ENCODE measurements at regions not wholly inside any gene's neighbourhood (a gene's known extent, or its start where the extent isn't known, plus 50 kb on each side); places are given as distances from the start of the nearest gene placed in this dataset.
A peak's percentile ranks its signal among the peaks of the same experiment; 100 is the strongest.
"Not testable (repeated sequence)": the region's sequence is repeated elsewhere in the genome, so short reads cannot be mapped to it uniquely, and the experiment has no call there.

DNA sequence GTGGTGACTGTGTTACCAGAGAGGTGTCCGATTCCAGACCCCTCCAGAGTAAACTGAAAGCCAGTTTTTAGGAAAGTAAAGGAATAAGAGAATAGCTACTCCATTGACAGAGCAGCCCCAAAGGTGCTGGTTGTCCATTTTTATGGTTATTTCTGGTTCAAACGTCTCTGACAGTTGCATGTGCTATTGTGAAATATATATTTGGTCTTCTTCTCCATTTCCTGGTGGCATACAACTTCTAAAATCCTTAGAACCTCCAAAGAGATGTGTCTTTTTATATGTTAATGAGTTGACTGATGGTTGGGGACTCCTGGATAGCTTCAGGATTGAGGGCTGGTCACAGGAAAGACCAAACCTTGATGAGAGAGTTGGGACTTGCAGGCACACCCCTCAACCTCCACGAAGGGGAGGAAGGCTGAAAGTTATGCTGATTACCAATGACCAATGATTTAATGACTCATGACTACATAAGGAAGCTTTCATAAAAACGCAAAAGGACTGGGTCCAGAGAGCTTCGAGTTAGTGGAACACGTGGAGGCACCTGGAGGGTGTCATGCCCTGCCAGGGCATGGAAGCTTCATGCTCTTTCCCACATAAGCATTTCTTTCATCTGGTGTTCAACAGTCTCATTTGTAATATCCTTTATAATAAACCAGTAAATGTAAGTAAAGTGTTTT, 100.7 kb downstream of the SLC16A1 start:
- no peak for ATAC-seq
- DNase-seq = no peak
- intact Hi-C loops (cut with DNase I) = no loop called here

- ATAC-seq; intact Hi-C loops (cut with DNase I); DNase-seq: not testable (repeated sequence)
Measured at GRCh38 chr1:112854368-112854984, 101.5 kb downstream of the SLC16A1 start.

DNA sequence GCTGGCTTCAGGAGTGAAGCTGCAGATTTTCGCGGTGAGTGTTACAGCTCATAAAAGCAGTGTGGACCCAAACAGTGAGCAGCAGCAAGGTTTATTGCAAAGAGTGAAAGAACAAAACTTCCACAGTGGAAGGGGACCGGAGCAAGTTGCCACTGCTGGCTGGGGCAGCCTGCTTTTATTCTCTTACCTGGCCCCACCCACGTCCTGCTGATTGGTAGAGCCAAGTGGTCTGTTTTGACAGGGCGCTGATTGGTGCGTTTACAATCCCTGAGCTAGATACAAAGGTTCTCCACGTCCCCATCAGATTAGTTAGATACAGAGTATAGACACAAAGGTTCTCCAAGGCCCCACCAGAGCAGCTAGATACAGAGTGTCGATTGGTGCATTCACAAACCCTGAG, 102.1 kb downstream of the SLC16A1 start:
- ATAC-seq; intact Hi-C loops (cut with DNase I); DNase-seq: not testable (repeated sequence)

DNA sequence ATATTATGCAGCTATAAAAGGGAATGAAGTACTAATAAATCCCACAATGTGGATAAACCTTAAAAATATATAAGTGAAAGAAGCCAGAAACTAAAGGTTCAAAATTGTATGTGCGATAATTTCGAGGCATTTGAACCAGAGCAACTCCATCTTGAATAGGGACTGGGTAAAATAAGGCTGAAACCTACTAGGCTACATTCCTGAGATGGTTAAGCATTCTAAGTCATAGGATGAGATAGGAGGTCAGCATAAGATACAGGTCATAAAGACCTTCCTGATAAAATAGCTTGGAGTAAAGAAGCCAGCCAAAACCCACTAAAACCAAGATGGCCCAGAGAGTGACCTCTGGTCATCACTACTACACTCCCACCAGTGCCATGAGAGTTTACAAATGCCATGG, 103.1 kb downstream of the SLC16A1 start:
- no peak for ATAC-seq

DNA sequence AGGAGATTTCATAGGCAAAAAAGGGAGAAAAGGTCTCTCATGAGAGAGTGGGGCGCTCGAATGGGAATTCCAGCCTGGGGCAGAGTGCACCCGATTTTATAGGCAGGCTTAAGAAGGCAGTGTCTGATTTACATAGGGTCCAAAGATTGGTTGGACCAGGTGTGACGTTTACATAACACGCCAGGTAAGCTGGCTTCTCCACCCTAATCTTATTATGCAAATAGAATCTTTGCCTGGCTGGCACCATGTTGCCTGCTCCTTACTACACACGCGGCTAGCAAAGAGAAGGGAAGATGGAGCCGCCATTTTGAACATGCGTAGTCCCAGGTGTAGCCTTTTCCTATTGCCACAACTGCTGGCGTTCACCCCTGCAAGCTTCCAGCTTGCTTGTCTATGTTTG, 103.7 kb downstream of the SLC16A1 start:
- ATAC-seq (no peak), DNase-seq (no peak)
- intact Hi-C loops (cut with DNase I) = no loop called here

More for the DNA sequence above, 103.1 kb downstream of the SLC16A1 start:
- intact Hi-C loops (cut with DNase I) = no loop called here
- DNase-seq = no peak

DNA sequence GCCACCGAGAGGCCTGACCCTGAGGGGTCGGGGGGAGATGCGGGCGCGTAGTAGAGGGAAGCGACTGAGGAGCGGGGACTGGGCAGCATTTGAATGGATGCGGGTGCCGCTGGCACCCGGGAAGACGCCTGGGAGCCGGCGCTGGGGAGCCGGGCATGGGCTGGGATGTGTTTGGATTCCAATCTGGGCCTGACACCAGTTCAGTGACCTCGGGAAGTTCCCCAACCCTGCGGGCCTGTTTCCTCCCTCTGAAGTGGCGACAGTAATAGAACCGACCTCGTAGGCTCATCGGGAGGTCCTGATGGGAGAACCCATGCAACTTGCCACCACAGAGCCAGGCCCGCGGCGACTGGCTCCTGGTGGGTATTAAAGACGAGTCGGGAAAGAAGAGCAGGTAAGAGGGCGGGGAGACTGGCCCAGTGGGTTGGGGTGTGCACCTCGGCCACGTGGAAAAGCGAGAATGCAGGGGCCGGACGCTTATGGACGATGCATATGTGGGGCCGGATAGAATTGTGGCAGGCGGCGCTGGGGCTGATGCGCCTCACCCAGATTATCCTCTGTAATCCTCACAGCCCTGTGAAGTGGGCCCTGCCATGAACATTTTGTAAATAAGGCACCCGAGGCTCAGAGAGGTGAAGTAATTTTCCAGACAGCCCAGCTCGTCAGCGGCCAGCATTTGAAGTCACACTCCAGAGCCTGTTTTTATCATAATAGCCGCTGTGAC, 105.8 kb downstream of the SLC16A1 start:
- ATAC-seq (peak; percentile 18 to 50), DNase-seq (no peak)
- intact Hi-C loops (cut with DNase I) = no loop called here

DNA sequence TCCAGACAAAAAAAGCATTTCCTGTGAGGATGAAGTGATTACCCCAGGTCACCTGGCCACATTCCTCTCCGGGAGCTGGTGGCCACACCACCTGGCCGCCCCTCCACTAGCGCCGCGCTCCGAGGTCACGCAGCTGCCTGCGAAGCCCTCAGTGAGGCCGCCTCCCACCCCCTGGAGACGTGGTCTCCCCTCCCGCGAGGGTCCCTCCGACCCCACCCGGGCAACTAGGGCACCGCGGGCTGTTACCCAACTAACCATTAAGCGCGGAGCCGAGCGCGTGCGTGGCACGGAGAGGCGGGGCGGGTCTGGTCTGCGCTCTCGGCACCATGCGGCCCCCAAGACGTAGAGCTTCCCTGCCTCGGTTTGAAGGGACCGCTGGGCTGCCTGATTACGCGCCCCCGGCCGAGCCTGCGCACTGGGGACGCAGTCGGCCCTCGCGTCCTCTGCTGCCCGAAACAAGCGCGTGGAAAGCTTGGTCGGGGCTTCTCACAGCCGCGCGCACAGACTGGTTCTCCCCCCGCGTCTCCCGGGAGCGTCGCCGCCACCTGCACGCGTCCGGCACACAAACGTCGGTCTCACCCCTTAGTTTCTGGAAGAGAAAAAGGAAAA, 106.5 kb downstream of the SLC16A1 start:
- intact Hi-C loops (cut with DNase I) = no loop called here
- DNase-seq = no peak
- peak; percentile 70 to 72 for ATAC-seq

- ATAC-seq = peak in 1 of 2 donors; percentile 72
- intact Hi-C loops (cut with DNase I) = no loop called here
- no peak for DNase-seq
Measured at GRCh38 chr1:112841825-112842224, 114.2 kb downstream of the SLC16A1 start.

GRCh38 chr1:112840631-112841624, 115.1 kb downstream of the SLC16A1 start:
- DNase-seq (no peak), ATAC-seq (peak in 1 of 2 donors; percentile 40)
- intact Hi-C loops (cut with DNase I) = no loop called here

DNA sequence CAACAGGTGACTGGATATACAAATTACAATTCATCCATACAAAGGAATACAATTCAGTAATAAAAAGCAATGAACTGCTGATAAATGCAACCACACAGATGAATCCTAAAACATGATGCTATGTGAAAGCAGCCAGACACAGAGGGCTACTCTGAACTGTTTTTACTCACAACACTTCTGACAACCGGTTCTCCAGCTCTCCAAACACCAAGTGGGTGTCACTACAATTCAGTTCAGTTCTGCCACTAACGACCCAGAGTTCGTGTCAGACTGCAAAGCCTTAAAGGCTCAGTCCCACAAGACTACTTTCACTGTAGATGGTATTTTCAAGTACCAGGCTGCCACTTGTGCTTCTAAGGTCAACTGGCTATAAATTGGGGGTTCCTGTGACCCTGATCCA, 119.4 kb downstream of the SLC16A1 start:
- intact Hi-C loops (cut with DNase I) = no loop called here
- DNase-seq (no peak), ATAC-seq (no peak)

DNA sequence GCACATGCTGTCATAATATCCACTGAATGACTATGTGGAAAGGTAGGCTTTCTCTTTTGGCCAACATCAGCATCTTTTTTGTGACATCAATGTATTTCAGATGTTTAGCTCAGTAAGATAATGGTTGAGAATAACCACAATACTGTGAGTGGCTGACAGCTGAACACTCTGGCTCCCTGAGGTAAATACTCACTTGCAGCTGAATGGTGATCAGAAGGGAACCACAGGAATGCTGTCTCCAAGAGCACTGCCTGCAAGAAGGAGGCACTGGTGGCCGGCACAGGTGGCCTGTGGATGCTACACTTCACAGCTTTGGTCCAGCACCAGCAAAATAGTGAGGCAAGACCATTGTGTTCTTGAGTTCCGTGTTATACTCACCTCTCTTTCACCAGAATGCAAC, 118.7 kb upstream of the PPM1J start:
- intact Hi-C loops (cut with DNase I) = no loop called here
- DNase-seq (no peak), ATAC-seq (no peak)

DNA sequence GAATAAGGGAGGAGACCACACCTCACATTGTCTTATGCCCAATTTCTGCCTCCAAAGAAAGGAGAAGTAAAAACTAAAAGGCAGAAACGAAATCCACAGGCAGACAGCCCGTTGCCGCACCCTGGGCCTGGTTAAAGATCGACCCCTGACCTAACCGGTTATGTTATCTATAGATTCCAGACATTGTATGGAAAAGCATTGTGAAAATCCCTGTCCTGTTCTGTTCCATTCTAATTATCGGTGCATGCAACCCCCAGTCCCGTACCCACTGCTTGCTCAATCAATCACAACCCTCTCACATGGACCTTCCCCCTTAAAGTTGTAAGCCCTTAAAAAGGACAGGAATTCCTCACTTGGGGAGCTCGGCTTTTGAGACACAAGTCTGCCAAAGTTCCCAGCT, 117.1 kb upstream of the PPM1J start:
- ATAC-seq; intact Hi-C loops (cut with DNase I); DNase-seq: not testable (repeated sequence)

GRCh38 chr1:112829691-112830090, 114.6 kb upstream of the PPM1J start:
- ATAC-seq; DNase-seq; intact Hi-C loops (cut with DNase I): not testable (repeated sequence)

DNA sequence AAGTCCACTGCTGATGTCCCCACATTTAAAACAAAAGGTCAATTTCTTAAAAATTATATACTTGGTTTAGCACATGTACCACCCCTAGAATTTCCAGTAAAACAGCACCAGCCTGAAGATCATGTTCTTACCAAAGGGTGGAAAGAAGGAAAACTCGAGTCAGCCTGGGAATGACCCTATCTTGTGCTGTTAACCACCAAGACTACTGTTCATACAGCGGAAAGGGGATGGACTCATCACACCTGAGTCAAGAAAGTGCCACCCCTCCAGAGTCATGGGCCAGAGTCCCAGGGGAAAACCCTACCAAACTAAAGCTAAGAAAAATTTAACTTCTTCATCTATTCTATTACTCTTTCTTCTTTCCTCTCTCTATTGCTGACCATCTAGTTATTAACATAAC, 113.6 kb upstream of the PPM1J start:
- intact Hi-C loops (cut with DNase I) = no loop called here
- no peak for ATAC-seq
- DNase-seq = no peak

DNA sequence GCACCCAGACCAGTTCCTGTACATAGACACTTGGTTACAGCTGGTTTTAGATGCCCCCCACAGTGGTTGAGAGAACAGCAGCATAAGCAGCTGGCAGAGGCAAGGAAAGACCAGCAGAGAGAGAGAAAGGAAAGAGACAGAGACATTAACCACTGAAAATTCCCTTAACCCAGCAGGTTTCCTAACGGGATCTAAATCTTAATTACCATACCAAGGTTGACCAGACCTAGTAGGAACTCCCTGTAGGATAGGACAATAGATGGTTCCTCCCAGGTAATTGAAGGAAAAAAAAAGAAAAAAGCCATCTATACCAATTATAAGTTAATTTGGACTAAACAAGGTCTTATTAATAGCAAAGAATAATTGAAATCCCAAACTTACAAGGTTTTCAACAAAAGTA, 112.3 kb upstream of the PPM1J start:
- intact Hi-C loops (cut with DNase I); DNase-seq; ATAC-seq: not testable (repeated sequence)

DNA sequence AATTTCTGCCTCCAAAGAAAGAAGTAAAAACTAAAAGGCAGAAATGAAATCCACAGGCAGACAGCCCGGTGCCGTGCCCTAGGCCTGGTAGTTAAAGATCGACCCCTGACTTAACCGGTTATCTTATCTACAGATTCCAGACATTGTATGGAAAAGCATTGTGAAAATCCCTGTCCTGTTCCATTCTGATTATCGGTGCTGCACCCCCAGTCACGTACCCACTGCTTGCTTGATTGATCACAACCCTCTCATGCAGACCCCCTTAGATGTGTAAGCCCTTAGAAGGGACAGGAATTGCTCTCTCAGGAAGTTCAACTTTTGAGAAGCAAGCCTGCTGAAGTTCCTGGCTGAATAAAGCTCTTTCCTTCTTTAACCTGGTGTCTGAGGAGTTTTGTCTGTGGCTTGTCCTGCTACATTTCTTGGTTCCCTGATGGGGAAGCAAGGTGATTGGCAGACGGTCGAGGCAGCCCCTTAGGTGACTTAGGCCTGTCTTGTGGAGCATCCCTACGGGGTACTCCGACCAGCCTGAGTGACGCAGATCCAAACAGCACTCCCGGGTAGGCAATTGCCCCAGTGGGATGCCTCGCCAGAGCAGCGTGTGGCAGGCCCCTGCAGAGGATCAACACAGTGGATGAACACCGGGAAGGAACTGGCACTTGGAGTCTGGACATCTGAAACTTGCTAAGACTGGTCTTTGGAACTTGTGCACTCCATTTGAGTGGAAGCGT, 111.2 kb upstream of the PPM1J start:
- ATAC-seq (no peak), DNase-seq (no peak)
- intact Hi-C loops (cut with DNase I) = no loop called here

- DNase-seq; intact Hi-C loops (cut with DNase I); ATAC-seq: not testable (repeated sequence)
Measured at GRCh38 chr1:112825563-112826216, 110.6 kb upstream of the PPM1J start.

DNA sequence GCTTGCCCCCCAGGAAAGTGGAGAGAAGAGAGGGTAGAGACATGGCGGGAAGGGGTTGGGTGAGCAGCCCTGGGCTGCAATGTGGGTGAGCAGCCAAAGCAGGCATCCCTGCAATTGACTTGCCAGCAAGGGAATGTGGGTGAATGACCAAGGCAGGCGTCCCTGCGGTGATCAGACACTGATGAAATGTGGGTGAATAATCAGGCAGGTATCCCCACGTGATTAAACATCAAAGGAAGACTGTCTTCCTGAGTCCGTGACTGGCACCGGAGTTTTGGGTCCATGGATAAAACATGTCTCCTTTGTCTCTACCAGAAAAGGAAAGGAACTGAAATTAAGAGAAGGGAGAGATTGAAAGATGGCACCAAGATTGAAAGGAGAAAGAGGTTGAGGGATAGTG, 109.9 kb upstream of the PPM1J start:
- ATAC-seq; intact Hi-C loops (cut with DNase I); DNase-seq: not testable (repeated sequence)
